ENCODE measurements at regions not wholly inside any gene's neighbourhood (a gene's known extent, or its start where the extent isn't known, plus 50 kb on each side); places are given as distances from the start of the nearest gene placed in this dataset.

DNA sequence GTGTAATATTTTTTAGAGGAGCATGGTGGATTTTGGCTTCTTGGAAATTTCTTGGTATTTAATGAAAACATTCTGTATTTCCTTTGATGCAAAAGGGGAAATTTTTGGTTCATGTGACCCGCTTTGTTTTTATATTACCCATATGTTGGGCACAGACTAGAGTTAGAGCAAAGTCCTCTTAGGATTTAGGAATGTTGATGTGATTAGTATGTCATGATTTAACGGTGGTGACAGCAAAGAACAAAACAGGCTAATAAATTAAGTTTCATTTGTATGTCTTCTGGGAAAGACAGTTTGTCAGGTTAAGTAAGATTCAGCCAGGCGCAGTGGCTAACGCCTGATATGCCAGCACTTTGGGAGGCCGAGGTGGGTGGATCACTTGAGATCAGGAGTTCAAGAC, 304.6 kb downstream of the REEP3 start:
- TF ChIP-seq, protein P1, sequence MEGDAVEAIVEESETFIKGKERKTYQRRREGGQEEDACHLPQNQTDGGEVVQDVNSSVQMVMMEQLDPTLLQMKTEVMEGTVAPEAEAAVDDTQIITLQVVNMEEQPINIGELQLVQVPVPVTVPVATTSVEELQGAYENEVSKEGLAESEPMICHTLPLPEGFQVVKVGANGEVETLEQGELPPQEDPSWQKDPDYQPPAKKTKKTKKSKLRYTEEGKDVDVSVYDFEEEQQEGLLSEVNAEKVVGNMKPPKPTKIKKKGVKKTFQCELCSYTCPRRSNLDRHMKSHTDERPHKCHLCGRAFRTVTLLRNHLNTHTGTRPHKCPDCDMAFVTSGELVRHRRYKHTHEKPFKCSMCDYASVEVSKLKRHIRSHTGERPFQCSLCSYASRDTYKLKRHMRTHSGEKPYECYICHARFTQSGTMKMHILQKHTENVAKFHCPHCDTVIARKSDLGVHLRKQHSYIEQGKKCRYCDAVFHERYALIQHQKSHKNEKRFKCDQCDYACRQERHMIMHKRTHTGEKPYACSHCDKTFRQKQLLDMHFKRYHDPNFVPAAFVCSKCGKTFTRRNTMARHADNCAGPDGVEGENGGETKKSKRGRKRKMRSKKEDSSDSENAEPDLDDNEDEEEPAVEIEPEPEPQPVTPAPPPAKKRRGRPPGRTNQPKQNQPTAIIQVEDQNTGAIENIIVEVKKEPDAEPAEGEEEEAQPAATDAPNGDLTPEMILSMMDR (IDR thresholded peaks at IDR 0.05; ENCODE audit: low read length): no peak
- no peak for TF ChIP-seq EZH2 (IDR thresholded peaks at IDR 0.05; ENCODE audit: borderline replicate concordance, low read length)
